Kidney glomerular epithelial cell (primary cell): ENCODE measurements at regions not wholly inside any gene's neighbourhood (a gene's known extent, or its start where the extent isn't known, plus 50 kb on each side); places are given as distances from the start of the nearest gene placed in this dataset.
"Not testable (repeated sequence)": the region's sequence is repeated elsewhere in the genome, so short reads cannot be mapped to it uniquely, and the experiment has no call there.

Experiments
- DNase-seq: peaks from one replicate; lab custom pipeline; 2025; lab: John Stamatoyannopoulos, UW

GRCh38 chr10:32217216-32217615, 129.7 kb downstream of the EPC1 start:
- no peak for DNase-seq

GRCh38 chr10:32213838-32214237, 133.1 kb downstream of the EPC1 start:
- not testable (repeated sequence) for DNase-seq

- DNase-seq, result no peak
Measured at GRCh38 chr10:32211046-32211363, 136.0 kb downstream of the EPC1 start.

DNA sequence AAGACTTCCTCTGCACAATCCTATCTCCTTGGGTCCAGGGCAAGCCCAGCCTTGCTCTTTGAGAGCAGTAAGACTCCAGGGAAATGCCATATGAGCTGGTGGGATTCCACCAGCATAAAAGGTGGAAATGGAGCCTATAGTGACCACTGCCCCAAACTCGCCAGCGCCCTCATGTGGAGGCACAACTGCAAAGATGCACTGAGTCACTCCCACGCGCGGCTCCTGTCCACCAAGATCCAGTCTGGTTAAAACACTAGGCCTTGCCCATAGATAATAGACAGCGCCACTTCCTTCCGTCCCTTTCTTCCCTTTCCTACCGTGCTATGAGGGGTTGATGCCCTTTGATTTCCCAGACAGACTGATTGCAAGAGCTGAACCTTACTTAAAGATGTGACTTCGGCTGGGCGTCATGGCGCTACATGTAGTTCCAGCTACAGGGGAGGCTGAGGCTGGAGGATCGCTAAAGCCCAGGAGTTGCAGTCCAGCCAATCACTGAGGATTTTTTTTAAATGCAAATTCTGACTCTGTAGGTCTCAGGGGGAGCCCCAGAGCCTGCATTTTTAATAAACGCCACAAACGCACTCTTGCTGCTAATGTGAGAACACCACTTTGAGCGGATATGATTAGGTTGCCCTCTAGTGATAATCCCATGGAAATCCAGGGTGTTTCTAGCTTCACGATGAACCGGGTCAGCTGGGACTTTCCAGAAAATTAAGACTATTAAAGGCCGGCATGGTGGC, 136.5 kb downstream of the EPC1 start:
- peak; percentile 3 for DNase-seq

DNA sequence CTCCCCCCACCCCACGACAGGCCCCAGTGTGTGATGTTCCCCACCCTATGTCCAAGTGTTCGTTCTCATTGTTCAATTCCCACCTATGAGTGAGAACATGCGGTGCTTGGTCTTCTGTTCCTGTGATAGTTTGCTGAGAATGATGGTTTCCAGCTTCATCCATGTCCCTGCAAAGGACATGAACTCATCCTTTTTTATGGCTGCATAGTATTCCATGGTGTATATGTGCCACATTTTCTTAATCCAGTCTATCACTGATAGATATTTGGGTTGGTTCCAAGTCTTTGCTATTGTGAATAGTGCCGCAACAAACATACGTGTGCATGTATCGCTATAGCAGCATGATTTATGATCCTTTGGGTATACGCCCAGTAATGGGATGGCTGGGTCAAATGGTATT, 139.0 kb downstream of the EPC1 start:
- DNase-seq, result not testable (repeated sequence)

DNA sequence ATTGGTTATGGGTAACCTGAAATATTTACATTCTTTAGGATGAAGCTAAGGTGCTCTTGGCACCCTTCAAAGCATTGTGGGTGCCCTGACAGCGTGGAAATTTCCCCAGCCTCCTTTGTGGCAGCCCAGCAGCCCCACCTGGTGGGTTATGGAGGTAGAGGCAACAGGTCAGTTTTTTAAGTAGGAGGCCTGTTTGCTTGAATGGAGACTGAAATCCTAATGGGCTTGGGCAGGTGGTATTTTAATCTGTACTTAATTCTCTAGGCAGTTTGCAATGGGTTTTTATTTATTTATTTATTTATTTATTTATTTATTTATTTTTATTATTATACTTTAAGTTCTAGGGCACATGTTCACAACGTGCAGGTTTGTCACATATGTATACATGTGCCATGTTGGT, 139.4 kb downstream of the EPC1 start:
- peak; percentile 4 for DNase-seq

DNA sequence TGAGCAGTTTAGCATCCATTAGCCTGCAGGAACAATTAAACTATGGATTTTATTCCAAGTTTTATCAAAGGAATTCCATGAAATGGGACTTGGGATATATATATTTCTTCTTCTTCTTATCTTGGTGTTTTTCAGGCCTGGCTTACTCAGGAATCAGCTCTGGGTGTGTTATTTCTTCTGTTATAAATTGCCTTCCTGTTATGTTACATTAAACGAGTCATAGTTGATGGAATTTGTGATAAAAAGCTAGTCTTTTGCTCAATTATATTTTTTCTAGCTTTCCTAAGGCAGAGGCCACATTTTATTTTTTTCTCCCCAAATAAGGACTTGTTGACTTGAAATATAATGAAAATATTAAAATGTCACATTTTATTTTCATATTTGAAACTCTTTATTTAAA, 141.3 kb downstream of the EPC1 start:
- peak; percentile 3 for DNase-seq

DNA sequence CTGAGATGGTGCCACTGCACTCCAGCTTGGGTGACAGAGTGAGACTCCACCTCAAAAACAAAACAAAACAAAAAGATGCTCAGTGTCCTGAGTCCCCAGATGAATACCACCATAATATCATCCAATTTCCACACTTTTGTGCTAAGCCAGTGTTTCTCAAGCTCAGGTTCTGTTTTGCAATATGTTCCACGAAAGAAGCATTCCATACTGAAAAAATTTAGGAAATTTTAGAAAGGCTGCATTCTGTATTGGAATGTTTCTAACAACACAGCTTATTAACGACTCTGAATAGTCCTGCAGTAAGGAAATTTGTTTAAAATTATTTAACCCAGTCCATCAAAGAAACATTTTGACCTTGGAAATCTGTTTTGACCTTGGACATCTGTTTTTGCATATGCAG, 142.4 kb downstream of the EPC1 start:
- DNase-seq, result no peak

- DNase-seq, result no peak
Measured at GRCh38 chr10:32199714-32200394, 143.6 kb upstream of the KIF5B start.

DNA sequence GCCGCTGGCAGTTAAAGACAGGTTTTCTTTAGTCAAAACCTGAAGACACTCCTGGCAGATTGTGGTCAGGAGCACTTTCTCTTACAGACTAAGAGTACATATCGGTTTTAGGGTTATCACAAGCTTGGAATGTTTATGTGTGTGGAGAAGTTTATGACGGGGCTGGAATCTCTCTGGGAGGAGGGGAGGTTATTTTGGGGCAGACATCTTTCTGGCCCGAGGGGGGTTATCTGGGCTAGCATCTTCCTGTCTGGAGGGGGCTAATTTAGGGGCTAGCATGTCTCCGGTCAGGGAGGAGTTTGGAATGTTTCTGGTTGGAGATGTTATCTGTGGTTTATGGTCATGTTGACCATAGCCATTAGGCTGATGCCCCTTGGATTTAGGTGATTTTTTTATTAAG, 141.2 kb upstream of the KIF5B start:
- no peak for DNase-seq

GRCh38 chr10:32190890-32191491, 134.8 kb upstream of the KIF5B start:
- peak; percentile 13 for DNase-seq

- no peak for DNase-seq
Measured at GRCh38 chr10:32189400-32190084, 133.3 kb upstream of the KIF5B start.

- not testable (repeated sequence) for DNase-seq
Measured at GRCh38 chr10:32188601-32189000, 132.4 kb upstream of the KIF5B start.

DNA sequence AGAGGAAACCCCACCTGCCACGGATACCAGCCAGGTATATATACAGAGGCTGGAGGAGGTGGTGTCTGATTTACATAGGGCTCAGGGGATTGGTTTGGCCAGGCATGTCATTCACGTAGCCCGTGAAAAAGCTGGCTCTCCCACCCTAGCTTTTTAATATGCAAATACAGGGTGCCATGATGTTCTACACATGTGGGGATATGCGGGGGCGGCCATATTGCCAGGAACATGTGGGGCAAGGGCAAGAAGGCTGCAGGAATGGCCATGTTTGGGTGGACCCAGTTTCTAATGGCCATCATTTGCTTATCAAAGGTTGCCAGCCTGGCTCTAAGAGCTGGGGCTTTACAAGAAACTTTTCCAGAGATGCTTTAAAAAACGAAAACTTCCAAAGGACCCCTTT, 131.5 kb upstream of the KIF5B start:
- no peak for DNase-seq

DNA sequence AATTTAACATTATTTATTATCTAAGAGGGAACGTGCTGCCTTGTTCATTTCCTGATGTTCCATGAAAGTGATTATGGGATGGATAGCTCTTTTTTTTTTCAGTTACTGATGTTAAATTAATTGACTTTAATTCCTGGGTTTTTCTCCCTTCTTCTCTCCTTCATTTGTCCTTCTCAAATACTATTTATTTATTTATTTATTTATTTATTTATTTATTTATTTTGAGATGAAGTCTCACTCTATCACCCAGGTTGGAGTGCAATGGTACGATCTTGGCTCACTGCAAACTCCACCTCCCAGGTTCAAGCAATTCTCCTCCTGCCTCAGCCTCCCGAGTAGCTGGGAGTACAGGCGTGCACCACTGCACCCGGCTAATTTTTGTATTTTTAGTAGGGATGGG, 127.4 kb upstream of the KIF5B start:
- DNase-seq, result not testable (repeated sequence)

- DNase-seq, result no peak
Measured at GRCh38 chr10:32182476-32182875, 126.3 kb upstream of the KIF5B start.

GRCh38 chr10:32180390-32181280, 124.4 kb upstream of the KIF5B start:
- DNase-seq, result no peak

GRCh38 chr10:32179836-32180235, 123.6 kb upstream of the KIF5B start:
- DNase-seq, result no peak

DNA sequence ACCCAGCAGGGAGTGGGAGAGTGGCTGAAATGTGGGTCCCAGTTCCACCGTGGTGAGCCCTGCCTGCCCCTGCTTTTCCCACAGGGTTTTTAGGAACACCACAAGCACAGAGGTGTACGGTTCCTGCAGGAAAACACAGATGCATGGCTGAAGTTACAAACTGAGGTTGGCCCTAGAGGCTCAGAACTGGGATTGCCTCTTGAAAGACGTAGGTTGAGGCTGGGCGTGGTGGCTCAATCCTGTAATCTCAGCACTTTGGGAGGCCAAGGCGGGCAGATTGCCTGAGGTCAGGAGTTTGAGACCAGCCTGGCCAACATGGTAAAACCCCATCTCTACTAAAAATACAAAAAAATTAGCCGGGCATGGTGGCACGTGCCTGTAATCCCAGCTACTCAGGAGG, 121.4 kb upstream of the KIF5B start:
- not testable (repeated sequence) for DNase-seq

GRCh38 chr10:32175629-32176028, 119.4 kb upstream of the KIF5B start:
- DNase-seq, result no peak

DNA sequence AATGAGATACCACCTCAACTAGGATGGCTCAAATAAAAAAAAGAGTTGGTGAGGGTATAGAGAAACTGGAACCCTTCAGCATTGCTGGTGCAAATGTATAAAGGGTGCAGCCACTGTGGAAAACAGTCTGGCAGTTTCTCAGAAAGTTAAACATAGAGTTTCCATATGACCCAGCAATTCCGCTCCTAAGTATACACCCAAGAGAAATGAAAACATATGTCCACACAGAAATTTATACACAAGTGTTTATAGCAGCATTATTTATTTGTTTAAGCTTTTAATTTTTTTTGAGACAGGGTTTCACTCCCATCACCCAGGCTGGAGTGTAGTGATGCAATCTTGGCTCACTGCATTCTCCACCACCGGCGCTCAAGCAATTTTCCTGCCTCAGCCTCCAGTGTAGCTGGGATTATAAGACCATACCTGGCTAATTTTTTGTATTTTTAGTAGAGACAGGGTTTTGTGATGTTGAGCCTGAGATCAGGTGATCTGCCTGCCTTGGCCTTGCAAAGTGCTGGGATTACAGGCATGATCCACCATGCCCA, 118.2 kb upstream of the KIF5B start:
- no peak for DNase-seq

DNA sequence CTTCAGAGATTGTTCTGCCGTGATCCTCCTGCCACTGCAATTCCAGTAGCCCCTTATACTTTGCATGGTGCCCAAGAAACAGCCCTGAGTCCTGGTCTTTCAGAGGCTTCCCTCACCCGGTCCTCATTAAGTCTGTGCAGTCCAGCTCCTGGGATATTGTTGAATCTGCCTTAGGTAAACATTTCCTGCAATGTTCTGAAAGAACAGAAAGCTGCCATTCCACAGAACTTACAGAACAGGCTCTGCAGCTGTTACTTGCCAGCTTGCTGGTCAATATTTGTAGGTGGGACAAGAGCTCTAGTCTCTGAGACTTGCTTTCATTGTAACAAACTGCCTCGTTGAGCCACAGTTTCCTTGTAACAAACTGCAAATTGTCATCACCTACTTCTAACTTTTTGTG, 115.0 kb upstream of the KIF5B start:
- DNase-seq, result no peak
